ENCODE measurements at regions not wholly inside any gene's neighbourhood (a gene's known extent, or its start where the extent isn't known, plus 50 kb on each side); places are given as distances from the start of the nearest gene placed in this dataset.

- DNase-seq (ENCODE audit: low read depth in 2 of 2, low spot score in 1 of 2): no peak
Observed at GRCh38 chr2:239639421-239640185, 238.8 kb upstream of the HDAC4 start.

GRCh38 chr2:239638376-239638775 is 237.6 kb upstream of the HDAC4 start:
- no peak for DNase-seq (ENCODE audit: low read depth in 2 of 2, low spot score in 1 of 2)

GRCh38 chr2:239636808-239637207 is 236.0 kb upstream of the HDAC4 start:
- DNase-seq (ENCODE audit: low read depth in 2 of 2, low spot score in 1 of 2): no peak

GRCh38 chr2:239634769-239635168 is 233.9 kb upstream of the HDAC4 start:
- no peak for DNase-seq (ENCODE audit: low read depth in 2 of 2, low spot score in 1 of 2)

- no peak for DNase-seq (ENCODE audit: low read depth in 2 of 2, low spot score in 1 of 2)
Observed at GRCh38 chr2:239630618-239631286, 229.9 kb upstream of the HDAC4 start.

- no peak for DNase-seq (ENCODE audit: low read depth in 2 of 2, low spot score in 1 of 2)
Observed at GRCh38 chr2:239629926-239630617, 229.3 kb upstream of the HDAC4 start.

GRCh38 chr2:239626961-239627592 is 226.3 kb upstream of the HDAC4 start:
- no peak for DNase-seq (ENCODE audit: low read depth in 2 of 2, low spot score in 1 of 2)

GRCh38 chr2:239625971-239626734 is 225.3 kb upstream of the HDAC4 start:
- no peak for DNase-seq (ENCODE audit: low read depth in 2 of 2, low spot score in 1 of 2)

GRCh38 chr2:239625156-239625845 is 224.5 kb upstream of the HDAC4 start:
- no peak for DNase-seq (ENCODE audit: low read depth in 2 of 2, low spot score in 1 of 2)

- no peak for DNase-seq (ENCODE audit: low read depth in 2 of 2, low spot score in 1 of 2)
Observed at GRCh38 chr2:239621611-239622010, 220.8 kb upstream of the HDAC4 start.

GRCh38 chr2:239619369-239619768 is 218.5 kb upstream of the HDAC4 start:
- no peak for DNase-seq (ENCODE audit: low read depth in 2 of 2, low spot score in 1 of 2)

- DNase-seq (ENCODE audit: low read depth in 2 of 2, low spot score in 1 of 2): no peak
Observed at GRCh38 chr2:239616729-239617128, 215.9 kb upstream of the HDAC4 start.

- DNase-seq (ENCODE audit: low read depth in 2 of 2, low spot score in 1 of 2): no peak
Observed at GRCh38 chr2:239612133-239612532, 211.3 kb upstream of the HDAC4 start.

GRCh38 chr2:239611222-239611795 is 210.5 kb upstream of the HDAC4 start:
- DNase-seq (ENCODE audit: low read depth in 2 of 2, low spot score in 1 of 2): no peak

- DNase-seq (ENCODE audit: low read depth in 2 of 2, low spot score in 1 of 2): no peak
Observed at GRCh38 chr2:239610457-239611221, 209.8 kb upstream of the HDAC4 start.

- DNase-seq (ENCODE audit: low read depth in 2 of 2, low spot score in 1 of 2): no peak
Observed at GRCh38 chr2:239609607-239610310, 208.9 kb upstream of the HDAC4 start.

- DNase-seq (ENCODE audit: low read depth in 2 of 2, low spot score in 1 of 2): no peak
Observed at GRCh38 chr2:239609162-239609561, 208.3 kb upstream of the HDAC4 start.

GRCh38 chr2:239608723-239609122 is 207.9 kb upstream of the HDAC4 start:
- no peak for DNase-seq (ENCODE audit: low read depth in 2 of 2, low spot score in 1 of 2)

- no peak for DNase-seq (ENCODE audit: low read depth in 2 of 2, low spot score in 1 of 2)
Observed at GRCh38 chr2:239608260-239608659, 207.4 kb upstream of the HDAC4 start.

All from stimulated activated CD8-positive, alpha-beta memory T cell treated with anti-CD3 and anti-CD28 coated beads, Interleukin-4, amount 100 ng/mL, for 1 hour (primary cell).